OCI-M2 (cell line): ENCODE measurements at regions not wholly inside any gene's neighbourhood (a gene's known extent, or its start where the extent isn't known, plus 50 kb on each side); places are given as distances from the start of the nearest gene placed in this dataset.
"Not testable (repeated sequence)": the region's sequence is repeated elsewhere in the genome, so short reads cannot be mapped to it uniquely, and the experiment has no call there.

Source experiments
- DNase-seq: peaks from one replicate; lab custom pipeline; 2025; ENCODE audit not compliant: unreplicated experiment; lab: John Stamatoyannopoulos, UW

DNA sequence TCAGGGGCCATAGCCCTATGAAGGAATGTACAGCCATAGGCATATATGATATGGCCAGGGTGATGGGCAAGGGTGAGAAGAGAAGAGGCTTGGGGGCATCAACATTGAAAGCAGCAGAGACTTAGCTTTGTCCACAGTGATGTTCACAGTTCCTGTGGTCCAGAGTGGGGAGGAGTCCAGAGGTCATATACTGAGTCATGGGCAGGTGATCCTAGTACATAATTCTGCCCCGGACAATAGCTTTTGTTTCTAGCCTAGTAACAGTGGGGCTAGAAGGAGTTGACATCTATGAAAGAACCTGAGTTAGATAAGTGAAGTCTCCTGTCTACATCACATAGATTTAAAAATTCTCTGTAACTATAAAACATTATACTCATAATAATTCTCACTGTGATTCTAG is 496.3 kb upstream of the TNP1 start:
- DNase-seq, result no peak

DNA sequence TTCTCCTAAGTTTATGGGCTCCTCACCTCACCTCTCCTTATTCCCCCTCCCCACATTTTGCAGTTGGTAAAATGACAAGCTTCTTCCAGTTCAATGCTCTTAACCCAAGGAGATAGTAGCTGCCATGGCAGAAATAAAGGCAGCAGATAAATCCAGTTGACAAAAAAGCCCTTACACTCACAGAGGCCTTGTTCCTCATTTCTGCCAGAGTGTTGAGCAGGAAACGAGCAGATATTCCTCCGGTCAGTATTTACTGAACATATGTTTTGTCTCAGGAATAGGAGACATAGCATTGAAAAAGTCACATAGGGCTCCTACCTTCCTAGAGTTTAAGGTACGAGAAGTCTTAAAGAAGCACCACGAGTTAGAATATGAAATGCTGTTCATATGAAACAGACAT is 493.7 kb upstream of the TNP1 start:
- DNase-seq, result no peak

DNA sequence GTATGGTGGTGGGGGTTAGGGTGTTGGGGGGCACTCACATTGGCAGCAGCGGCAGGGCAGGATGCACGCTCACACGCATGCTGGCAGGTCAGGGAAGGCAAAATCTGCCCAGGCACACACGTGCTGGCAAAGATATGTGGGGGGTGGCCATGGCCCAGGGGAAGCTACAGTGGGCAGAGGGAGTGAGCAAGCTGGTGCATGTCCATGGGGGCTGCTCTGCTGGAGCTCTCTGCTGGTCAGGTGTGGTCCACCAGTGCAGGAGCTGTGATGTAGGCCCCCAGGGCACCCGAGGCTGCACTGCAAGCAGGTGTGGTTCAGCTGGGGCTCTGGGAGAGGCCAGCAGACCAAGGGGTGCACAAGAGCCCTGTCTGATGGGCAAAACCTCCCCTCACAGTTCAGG is 491.5 kb upstream of the TNP1 start:
- no peak for DNase-seq

DNA sequence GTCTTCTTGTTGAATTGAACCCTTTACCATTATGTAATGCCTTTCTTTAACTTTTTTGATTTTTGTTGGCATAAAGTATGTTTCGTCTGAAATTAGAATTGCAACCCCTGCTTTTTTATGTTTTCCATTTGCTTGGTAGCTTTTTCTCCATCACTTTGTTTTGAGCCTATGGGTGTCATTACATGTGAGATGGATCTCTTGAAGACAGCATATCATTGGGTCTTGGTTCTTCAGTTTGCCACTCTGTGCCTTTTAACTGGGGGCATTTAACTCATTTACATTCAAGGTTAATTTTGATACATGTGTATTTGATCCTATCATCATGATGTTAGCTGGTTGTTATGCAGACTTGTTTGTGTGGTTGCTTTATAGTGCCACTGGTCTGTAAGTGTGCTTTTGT is 489.4 kb upstream of the TNP1 start:
- DNase-seq, result no peak

DNA sequence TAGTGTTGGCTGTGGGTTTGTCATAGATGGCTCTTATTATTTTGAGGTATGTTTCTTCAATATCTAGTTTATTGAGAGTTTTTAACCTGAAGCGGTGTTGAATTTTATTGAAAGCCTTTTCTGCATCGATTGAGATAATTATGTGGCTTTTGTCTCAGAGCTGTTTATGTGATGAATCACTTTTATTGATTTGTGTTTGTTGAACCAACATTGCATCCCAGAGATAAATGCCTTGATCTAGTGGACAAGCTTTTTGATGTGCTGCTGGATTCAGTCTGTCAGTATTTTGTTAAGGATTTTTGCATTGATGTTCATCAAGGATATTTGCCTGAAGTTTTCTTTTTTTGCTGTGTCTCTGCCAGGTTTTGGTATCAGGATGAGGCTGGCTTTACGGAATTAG is 487.8 kb upstream of the TNP1 start:
- not testable (repeated sequence) for DNase-seq

DNA sequence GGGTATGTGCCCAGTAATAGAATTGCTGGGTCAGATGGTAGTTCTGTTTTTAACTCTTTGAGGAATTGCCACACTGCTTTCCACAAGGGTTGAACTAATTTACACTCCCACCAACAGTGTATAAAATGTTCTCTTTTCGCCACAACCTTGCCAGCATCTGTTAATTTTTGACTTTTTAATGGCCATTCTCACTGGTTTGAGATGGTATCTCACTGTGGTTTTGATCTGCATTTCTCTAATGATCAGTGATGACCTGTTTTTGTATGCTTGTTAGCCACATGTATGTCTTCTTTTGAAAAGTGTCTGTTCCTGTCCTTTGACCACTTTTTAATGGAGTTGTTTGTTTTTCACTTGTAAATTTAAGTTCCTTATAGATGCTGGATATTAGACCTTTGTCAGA is 486.2 kb upstream of the TNP1 start:
- DNase-seq, result not testable (repeated sequence)

DNA sequence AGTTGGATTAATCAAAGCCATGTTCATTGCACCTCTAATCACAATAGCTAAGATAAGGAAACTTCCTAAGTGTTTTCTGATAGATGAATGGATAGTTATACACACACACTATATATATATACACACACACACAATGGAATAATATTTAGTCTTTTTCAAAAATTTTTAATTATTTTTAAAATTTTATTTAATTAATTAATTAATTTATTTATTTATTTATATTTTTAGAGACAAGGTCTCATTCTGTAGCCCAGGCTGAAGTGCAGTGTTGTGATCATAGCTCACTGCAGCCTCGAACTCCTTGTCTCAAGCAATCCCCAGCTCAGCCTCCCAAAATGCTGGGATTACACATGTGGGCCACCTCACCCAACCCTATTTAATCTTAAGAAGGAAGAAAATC is 481.0 kb upstream of the TNP1 start:
- DNase-seq, result no peak

DNA sequence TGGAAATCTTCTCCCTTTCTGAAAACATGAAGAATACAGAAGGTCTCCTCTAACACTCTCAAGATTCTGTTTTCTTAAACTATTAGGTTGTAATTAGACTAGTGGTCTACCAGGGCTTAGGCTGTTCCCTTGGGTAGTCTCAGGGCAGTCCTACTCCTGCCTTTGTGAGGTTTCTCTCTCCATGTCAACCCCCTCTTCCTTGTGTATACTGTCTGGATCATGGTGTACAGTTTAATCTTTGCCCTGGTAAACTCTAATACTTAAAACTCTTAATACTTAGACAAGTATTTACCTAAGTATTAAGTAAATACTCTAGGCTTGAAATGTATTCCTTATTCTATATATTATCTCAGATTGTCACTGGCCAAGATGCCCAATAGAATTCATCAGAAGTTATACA is 480.3 kb upstream of the TNP1 start:
- no peak for DNase-seq

DNA sequence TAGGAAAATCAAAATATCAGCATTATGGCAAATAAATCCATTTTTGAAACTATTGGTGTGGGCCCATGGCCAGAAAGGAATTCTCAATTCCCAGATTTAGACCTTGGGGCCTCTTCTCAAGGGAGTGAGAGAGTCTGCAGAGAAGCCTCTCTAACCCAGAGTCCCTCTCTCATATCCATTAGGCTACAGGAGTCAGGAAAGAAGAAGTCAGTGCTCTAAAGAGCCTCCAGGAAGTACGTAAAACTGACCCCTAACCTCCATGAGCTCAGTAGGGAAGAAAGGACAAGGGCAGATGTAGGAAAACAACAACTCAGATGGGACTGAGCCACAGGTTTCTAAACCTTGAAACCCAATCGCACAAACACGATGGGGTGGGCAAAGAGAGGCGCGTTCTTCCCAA is 479.9 kb upstream of the TNP1 start:
- no peak for DNase-seq

DNA sequence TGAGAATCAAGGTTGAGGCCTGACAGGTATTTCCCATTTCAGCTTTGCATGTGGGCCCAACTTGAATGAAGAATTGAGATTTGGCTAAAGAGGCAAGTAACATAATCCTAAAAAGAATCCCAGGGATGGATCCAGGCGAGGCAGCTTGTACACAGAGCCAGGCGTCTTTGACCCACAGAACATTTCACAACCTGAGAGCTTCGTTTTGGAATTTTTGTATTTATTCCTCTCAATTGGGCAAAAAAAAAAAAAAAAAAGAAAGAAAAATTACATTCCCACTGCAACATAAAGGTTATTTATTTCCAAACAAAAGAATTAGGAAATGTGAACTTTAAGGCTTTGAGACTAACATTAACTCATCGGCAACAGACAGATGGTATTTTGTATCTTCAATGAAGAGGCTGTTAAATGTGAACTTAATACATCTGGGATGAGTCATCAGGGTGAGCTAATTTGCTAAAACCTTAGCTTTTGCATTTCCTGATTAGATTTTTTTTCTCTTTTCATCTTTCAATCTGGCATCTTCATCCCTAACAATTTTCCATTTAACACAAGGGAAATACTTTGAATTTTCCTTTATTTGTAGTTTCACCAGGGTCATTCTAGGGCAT is 478.5 kb upstream of the TNP1 start:
- no peak for DNase-seq

DNA sequence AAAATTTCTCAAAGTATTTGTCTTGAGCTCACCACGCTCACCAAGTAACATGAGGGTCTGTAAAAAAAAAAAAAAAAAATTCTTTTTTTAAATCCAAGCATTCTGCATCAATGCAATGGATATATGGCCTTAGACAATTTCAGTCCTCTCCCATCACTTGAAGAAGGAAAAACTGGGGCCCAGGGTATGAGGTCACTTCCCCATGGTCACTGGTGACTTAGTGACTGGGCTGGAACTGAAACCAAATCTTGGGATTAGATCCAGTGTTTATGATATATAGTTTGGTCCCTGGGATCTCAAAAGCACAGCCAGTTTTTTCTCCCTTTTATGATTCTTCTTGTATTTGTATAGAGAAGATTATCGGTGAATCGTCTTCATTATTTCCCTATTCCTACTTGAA is 477.9 kb upstream of the TNP1 start:
- DNase-seq, result no peak

DNA sequence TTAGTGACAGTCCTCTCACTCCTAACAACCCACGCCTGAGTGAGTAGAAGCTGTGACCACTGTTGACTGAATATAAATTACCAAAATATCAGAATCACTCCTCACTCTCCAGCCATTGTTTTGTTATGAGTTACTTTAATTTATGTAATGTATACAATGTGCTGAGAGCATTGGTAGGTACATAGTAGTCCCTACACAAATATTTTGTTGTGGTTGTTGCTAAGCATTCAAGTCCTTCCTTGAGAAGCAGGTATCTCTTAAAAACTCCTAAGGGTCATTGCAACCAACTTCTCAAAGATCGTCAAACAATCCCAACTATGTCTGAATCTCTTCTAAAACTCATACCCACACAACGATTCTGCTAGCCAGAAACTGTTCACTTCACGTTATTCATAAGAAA is 476.8 kb upstream of the TNP1 start:
- DNase-seq, result no peak

DNA sequence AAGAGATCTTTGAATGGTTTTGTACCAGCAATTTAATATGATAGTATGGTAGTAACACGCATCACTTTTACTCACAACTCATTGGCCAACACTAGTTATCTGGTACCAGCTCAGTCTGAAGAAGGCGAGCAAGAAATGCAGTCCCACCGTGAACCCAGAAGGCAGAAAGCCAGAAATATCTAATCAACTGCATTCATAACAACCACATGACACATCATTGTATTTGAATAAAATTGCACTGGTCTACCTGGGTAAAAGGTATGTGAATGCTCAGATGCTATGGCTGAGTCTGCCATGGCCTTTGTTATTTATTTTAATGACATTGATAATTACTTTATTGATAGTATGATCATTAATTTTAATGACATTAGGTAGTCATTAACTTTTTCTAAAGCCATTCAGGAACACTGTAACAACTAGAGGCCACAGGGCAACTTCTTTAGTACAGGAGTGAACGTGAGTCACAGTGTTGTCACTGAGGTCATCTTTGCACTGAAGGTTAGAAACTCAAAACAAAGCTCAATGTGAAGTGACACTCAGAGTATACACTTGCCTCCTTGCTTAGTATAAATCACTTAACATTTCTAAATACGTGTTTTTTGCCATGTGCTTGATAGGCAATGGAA is 475.6 kb upstream of the TNP1 start:
- DNase-seq, result no peak

DNA sequence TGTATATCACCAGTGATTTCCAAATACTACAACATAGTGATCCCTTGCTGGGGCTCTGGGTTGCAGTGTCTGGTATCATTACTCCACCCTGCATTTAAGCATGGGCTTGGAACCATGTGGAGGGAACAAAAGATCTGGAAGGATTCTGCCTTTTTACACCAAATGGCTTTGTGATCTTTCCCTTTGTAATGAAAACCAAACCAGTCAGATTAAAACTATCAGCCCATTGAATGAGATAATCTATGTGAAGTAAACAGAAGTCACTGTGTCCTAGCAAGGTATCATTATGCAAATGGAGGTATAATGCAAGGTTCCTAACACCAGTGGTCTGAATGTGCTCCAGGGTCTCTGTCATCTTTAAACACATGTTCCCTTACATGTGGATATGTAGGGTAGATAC is 474.7 kb upstream of the TNP1 start:
- DNase-seq, result no peak

DNA sequence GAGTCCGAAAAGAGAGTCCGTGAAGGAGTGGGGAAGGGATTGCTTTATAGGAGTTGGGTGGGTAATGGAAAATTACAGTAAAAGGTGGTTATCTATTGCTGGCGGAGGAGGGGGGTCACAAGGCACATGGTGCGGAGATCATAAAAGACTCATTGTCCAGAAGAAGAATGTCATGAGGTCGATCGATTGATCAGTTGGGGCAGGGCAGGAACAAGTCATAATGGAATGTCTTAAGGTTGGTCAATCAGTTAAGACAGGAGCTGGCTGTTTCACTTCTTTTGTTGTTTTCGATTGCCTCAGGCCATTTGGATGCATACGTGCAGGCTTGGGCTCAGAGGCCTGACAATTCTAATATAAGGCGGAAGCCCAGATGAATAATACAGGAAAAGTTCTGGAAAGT is 473.0 kb upstream of the TNP1 start:
- no peak for DNase-seq

DNA sequence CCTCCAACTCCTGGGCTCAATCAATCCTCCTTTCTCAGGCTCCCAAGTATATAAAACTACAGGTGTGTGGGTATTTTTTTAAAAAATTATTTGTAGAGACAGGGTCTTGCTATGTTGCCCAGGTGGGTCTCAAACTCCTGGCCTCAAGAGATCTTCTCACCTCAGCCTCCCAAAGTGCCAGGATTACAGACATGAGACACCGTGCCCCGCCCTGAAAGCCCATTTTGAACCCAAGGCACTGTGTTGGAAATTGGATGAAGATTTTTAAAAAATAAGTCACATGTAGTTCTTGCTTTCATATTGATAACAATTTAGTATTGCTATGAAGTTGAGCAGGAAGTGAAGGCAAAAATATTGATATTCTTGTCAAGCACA is 472.5 kb upstream of the TNP1 start:
- no peak for DNase-seq

DNA sequence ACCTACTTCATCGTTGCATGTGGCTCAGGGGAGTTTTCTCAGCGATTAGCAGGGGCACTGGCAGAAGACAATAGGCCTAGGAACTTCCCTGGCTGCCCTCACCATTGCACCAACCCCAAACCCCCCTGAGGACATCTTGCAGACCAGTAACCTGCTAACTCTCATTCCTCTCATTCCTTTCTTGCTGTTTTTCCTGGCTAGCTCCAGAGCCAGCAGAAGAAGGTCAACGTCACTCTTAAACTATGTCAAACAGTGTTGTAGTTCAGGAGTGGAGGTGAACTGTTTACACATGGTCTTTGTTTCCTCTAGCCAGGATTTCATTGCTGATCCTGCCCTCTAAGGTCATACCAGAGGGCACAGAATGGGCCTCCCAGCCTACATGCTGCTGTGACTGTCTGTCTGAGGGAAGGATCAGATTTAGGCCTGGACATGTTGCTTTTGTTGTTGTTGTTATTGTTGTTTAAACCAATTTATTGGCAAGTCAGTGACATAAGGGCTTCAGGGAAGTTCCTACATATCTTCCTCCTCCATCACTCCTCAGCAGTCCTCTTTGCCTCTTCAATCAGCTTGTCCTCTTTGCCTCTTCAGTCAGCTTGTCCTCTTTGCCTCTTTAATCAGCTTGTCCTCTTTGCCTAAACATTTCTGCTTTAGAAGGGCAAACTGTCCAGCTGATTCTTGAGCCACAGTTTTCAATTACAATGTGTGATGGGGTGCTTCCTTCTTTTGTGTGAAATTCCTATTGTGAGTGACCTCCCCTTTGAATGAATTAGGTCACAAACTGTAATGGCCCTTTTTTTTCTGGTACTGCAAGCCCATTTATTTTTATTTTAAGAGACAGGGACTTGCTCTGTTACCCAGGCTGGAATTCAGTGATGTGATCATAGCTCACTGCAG is 471.9 kb upstream of the TNP1 start:
- no peak for DNase-seq

DNA sequence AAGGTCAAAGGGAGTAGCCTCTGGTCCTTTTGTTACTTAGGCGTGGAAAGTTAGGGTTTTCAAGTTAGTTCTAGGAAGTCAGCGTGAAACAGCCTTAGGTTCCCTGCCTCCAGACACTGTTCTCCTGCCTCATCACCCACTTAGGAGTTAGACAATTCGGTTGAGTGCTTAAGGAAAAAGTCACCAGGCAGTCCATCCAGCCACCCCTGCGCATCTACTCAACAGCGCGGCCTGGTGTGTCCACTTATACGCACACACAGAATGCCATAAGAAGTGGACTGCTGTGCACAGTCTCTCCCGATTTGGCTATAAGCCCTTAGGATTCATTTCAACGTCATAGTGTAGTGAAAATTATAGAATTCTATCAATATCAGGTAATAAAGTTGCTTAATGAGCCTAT is 470.8 kb upstream of the TNP1 start:
- DNase-seq, result no peak

DNA sequence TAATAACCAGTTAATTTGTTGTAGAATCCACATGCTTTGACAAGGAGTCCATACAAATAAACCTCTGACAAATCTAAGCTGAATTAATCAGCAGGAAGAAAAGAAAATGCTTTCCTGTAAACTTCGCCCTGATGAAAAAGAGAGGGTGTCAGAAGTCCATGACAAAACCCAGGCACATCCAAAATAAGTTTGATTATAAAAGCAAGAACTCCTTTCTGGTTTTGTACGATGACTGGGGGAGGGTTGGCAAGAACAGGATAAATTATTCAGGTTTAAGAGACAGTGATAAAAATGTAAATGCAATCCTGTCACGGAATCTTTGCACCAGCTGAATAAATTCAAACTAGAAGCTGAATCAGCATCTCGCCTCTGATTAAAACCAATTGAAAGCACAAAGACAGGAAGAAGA is 469.2 kb upstream of the TNP1 start:
- DNase-seq, result no peak

DNA sequence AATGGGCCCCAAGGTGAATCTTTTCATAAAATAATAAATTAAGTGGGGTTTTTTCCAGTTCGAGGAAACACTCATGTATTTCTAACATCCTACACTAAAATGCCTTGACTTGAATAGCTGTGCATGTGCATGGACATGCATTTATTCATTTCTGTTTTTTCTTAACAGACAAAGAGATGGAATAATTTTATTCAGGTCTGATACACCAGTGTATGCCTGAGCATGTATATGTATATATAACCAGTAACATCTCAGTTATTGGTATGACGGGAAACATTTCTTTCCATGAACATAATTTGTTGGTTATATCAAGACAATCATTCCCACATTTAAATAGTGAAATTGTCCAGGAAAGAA is 468.7 kb upstream of the TNP1 start:
- DNase-seq, result no peak

DNA sequence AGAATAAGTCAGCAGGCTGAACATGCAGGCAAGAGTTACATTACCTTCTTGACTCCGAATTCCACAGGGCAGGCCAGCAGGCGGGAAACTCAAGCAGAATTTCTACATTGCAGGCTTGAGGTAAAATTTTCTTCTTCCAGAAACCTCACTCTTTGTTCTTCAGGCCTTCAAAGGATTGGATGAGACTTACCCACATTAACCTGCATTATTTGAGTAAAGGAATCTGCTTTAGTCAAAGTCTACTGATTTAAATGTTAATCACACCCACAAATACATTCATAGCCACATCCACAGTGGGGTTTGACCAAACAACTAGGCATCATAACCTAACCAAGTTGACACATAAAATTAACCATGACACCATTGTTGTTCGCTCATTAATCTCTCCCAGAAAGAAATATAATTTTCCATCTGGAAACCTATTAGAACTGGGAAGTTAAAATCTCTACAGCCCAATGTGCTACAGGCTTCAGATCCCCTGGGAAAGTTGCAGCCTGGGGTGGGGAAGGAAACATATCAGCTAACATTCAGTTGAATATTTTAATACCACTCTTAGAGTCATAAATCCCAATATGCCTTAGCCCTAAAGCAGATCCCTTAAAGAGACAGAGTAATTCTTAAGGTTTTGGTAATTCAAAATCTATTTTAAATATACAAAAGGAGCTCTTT is 468.2 kb upstream of the TNP1 start:
- DNase-seq, result no peak
